Immature natural killer cell (primary cell): ENCODE measurements at regions not wholly inside any gene's neighbourhood (a gene's known extent, or its start where the extent isn't known, plus 50 kb on each side); places are given as distances from the start of the nearest gene placed in this dataset.

ENCODE experiments used
- DNase-seq, 3 donors: peaks; one replicate each; pipeline ENCODE4 v3.0.0; 2022; ENCODE audit warnings: mixed read lengths in 1 of 3
- H3K27ac Mint-ChIP-seq, 6 donors: one replicate each; pipeline ENCODE4 v1.8.0; 2020; ENCODE audit warnings: mixed read lengths in 6 of 6, mild to moderate bottlenecking in 5 of 6, inconsistent platforms in 4 of 6, moderate library complexity in 3 of 6
- H3K27me3 Mint-ChIP-seq, 3 donors: one replicate each; pipeline ENCODE4 v1.8.0; 2020 to 2021; ENCODE audit warnings: low read depth in 3 of 3, mild to moderate bottlenecking in 3 of 3, mixed read lengths in 3 of 3, moderate library complexity in 3 of 3, inconsistent platforms in 1 of 3
- H3K36me3 Mint-ChIP-seq, 3 donors: one replicate each; pipeline ENCODE4 v1.8.0; 2020; ENCODE audit warnings: mixed read lengths in 3 of 3, inconsistent platforms in 2 of 3, mild to moderate bottlenecking in 2 of 3
- H3K4me1 Mint-ChIP-seq, 2 donors: one replicate each; pipeline ENCODE4 v1.8.0; 2020; ENCODE audit warnings: inconsistent platforms in 2 of 2, mild to moderate bottlenecking in 2 of 2, mixed read lengths in 2 of 2, moderate library complexity in 1 of 2
- H3K4me3 Mint-ChIP-seq, 5 donors: one replicate each; pipeline ENCODE4 v1.8.0; 2020; ENCODE audit warnings: mild to moderate bottlenecking in 5 of 5, mixed read lengths in 5 of 5, inconsistent platforms in 3 of 5, moderate library complexity in 3 of 5
- H3K9me3 Mint-ChIP-seq, 6 donors: one replicate each; pipeline ENCODE4 v1.8.0; 2020; ENCODE audit warnings: mild to moderate bottlenecking in 6 of 6, mixed read lengths in 6 of 6, inconsistent platforms in 4 of 6, moderate library complexity in 3 of 6

DNA sequence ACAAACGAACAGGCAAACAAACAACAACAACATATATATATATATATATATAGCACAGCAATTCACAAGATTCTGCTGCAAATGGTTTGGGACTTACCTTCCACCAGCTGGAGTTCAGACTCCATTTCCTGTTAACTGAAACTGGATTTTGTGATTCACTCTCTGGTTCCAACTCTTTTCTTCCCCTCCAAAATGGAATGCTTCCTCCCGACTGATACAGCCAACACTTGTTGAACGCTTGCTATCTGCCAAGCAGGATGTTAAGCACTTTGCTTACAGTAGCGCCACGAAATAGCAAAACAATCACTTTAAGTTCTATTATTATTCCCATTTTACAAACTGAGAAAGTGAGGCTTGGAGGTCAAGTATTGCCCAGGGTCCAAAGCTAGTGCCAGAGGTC, 116.0 kb upstream of the TMEM132C start:
- no peaks in the 10 kb centered on the region for H3K36me3 Mint-ChIP-seq

DNA sequence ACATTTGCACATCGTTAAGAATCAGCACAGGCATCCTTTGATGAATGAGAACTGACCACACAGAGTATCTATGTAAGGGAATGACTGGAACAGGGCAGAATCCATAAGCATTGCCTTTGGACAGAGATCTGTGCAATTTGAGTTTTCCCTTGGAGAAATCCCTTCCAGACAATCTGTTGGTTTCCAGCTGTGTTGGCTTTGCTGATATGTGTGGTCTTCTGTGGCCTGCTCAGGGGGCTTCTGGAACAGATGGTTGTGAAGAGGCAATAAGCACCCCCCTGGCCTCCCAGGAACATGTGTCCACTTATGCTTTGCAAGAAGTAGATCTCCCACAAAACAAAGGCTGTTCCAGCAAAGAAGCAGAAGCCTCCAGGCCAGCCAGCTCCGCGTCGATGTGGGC, 111.4 kb upstream of the TMEM132C start:
- Mint-ChIP-seq H3K4me1 (no peaks in the 10 kb centered on the region), H3K9me3 (peaks cover 0 to 8% (median 0%) of the 10 kb centered on the region in 6 donors), H3K36me3 (no peaks in the 10 kb centered on the region), H3K27ac (no peak overlapping the region), H3K4me3 (no peak overlapping the region), H3K27me3 (peaks cover 2 to 4% (median 2%) of the 10 kb centered on the region in 3 donors)
- no peak for DNase-seq

More for the DNA sequence above, 116.0 kb upstream of the TMEM132C start:
- peaks cover 0 to 2% (median 0%) of the 10 kb centered on the region in 3 donors for H3K27me3 Mint-ChIP-seq
- H3K4me1 Mint-ChIP-seq = no peaks in the 10 kb centered on the region
- no peak overlapping the region for H3K4me3 Mint-ChIP-seq
- DNase-seq = no peak
- H3K27ac Mint-ChIP-seq = no peak overlapping the region
- peaks cover 0 to 9% (median 0%) of the 10 kb centered on the region in 6 donors for H3K9me3 Mint-ChIP-seq

DNA sequence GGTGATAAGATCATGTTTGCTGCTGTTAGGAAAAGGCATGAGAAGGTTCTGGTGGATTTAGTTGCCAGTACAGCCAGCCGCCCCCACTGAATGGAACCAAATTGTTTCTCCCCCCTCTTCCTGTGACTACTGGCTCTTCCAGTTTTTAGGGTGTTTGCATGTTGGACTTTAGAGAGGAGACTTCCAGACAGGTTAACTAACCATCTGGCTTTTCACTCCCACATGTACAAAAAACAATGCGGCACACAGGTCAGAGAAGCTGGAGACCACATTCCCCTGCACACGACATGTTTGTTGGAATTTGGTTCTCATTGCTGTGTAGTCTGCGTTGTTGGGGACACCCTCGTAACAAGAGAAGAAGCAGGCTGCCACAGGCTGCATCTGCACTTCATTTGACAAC, 103.9 kb upstream of the TMEM132C start:
- peaks cover 0 to 3% (median 0%) of the 10 kb centered on the region in 6 donors for H3K9me3 Mint-ChIP-seq
- H3K4me3 Mint-ChIP-seq = no peak overlapping the region
- H3K27ac Mint-ChIP-seq = no peak overlapping the region
- no peak for DNase-seq
- H3K27me3 Mint-ChIP-seq = peaks cover 0 to 6% (median 2%) of the 10 kb centered on the region in 3 donors
- no peaks in the 10 kb centered on the region for H3K36me3 Mint-ChIP-seq
- H3K4me1 Mint-ChIP-seq = no peaks in the 10 kb centered on the region

DNA sequence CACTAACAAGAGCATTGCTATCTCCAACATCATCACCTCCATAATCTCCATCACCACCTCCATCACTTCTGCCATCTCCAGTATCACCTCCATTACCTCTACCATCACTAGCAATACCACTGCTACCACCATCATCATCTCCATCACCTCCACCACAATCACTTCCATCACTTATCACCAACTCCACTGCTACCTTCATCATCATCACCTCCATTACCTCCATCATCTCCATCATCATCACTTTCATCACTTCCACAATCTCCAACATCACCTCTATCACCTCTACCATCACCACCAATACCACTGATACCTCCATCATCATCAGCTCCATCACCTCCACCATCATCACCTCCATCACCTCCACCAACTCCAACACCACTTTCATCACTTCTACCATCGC, 102.4 kb upstream of the TMEM132C start:
- H3K4me1 Mint-ChIP-seq = no peaks in the 10 kb centered on the region
- no peak overlapping the region for H3K4me3 Mint-ChIP-seq
- no peak for DNase-seq
- H3K36me3 Mint-ChIP-seq = no peaks in the 10 kb centered on the region
- peaks cover 0 to 3% (median 2%) of the 10 kb centered on the region in 6 donors for H3K9me3 Mint-ChIP-seq
- peaks cover 0 to 4% (median 4%) of the 10 kb centered on the region in 3 donors for H3K27me3 Mint-ChIP-seq
- H3K27ac Mint-ChIP-seq = no peak overlapping the region

DNA sequence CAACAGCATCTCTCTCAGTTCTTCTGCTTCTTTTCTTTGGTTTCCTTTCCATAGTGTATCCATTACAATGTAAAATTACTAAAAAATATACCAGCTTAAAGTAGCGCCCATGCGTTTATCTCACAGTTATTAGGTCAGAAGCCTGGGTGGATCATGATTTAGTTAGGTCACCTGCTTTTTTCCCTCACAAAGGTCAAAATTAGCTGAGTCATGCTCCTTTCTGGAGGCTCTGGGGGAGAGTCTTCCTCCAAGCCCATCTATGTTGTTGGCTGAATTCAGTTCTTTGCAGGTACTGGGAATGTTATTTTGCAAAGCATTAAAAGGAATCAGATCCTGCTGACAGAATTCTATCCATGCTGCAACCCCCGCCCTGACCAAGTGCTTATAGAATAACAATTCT, 101.6 kb upstream of the TMEM132C start:
- peaks cover 0 to 4% (median 2%) of the 10 kb centered on the region in 3 donors for H3K27me3 Mint-ChIP-seq
- H3K36me3 Mint-ChIP-seq = no peaks in the 10 kb centered on the region
- no peak overlapping the region for H3K4me3 Mint-ChIP-seq

DNA sequence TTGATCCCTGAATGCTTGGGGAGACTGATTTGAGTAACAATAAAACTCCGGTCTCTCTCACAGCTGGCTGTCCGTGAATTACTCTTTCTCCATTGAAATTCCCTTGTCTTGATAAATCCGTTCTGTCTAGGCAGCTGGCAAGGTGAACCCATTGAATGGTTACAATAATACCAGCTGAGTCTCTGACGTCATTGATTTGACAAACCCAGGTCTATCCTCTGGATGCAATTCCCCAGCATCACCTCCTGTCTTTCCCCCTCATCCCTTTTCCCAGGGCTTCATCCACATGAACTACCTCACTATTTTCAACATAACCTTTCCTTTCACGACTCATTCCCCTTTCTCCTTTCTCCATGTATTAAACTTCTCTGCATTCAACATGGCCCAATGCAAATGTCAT, 98.7 kb upstream of the TMEM132C start:
- H3K4me1 Mint-ChIP-seq = no peaks in the 10 kb centered on the region
- H3K27me3 Mint-ChIP-seq = peaks cover 0 to 4% (median 4%) of the 10 kb centered on the region in 3 donors
- H3K4me3 Mint-ChIP-seq = no peak overlapping the region
- H3K9me3 Mint-ChIP-seq = peaks cover 0 to 3% (median 2%) of the 10 kb centered on the region in 6 donors
- no peak overlapping the region for H3K27ac Mint-ChIP-seq
- no peaks in the 10 kb centered on the region for H3K36me3 Mint-ChIP-seq
- DNase-seq = no peak

More for the DNA sequence above, 101.6 kb upstream of the TMEM132C start:
- no peak for DNase-seq
- H3K4me1 Mint-ChIP-seq = no peaks in the 10 kb centered on the region
- H3K9me3 Mint-ChIP-seq = peaks cover 0 to 3% (median 2%) of the 10 kb centered on the region in 6 donors
- no peak overlapping the region for H3K27ac Mint-ChIP-seq

DNA sequence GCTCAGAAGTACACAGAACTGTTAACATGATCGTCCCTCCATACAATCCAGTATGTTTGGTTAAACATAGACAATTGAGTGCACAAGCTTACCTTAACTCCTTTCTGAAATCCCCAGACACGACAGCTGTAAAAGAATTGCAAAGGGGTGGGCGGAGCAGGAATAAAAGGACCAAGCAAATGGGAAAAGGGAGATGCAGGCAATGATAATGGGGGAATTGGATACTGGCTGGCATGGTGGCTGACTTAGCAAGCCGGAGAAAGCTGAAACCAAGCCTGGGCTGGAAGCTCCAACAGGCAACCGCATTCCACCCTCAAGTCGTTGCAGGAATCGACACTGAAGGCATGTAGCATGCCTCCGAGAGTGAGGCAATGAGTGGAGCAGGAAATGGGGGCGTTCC, 96.8 kb upstream of the TMEM132C start:
- Mint-ChIP-seq H3K4me3 (no peak overlapping the region), H3K4me1 (no peaks in the 10 kb centered on the region), H3K27ac (no peak overlapping the region), H3K27me3 (peaks cover 0 to 4% (median 4%) of the 10 kb centered on the region in 3 donors), H3K9me3 (peaks cover 0 to 3% (median 2%) of the 10 kb centered on the region in 6 donors), H3K36me3 (no peaks in the 10 kb centered on the region)
- no peak for DNase-seq

DNA sequence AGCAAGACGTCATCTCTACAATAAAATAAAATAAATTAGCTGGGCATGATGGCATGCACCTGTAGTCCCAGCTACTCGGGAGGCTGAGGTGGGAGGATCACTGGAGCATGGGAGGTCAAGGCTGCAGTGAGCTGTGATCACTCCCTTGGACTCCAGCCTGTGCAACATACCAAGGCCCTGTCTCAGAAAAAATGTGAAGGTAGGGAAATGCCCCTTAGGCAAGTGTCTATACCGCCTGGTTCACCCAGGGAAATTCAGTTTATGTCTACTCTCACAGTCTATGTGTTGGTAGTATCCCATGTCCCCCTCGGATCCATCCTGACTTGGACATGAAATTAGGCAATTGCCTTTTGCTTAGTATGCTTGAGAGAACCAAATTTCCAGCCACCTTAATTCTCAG, 88.4 kb upstream of the TMEM132C start:
- H3K9me3 Mint-ChIP-seq = peaks cover 0 to 2% (median 0%) of the 10 kb centered on the region in 6 donors
- H3K4me1 Mint-ChIP-seq = no peaks in the 10 kb centered on the region
- no peak overlapping the region for H3K4me3 Mint-ChIP-seq
- H3K27ac Mint-ChIP-seq = no peak overlapping the region
- peaks cover 2 to 7% (median 3%) of the 10 kb centered on the region in 3 donors for H3K27me3 Mint-ChIP-seq
- no peaks in the 10 kb centered on the region for H3K36me3 Mint-ChIP-seq
- no peak for DNase-seq

DNA sequence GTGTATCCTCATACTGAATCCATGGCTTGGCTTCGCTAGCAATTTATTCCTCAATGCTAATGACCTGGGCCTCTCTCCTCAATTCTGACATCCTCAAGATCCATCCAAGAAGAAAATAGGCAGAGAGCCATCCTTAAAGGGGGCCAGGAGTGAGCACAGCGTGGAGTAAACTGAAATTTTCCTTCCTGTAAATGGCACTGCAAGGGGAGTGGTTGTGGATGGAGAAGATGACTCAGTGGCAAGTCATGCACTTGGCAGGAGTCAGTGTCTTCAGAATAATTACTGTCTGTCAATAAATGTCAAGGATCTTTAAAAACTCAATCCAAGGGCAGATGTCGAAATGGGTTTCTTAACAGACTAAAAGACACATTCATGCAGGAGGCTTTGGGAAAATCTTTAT, 88.0 kb upstream of the TMEM132C start:
- H3K9me3 Mint-ChIP-seq = peaks cover 0 to 2% (median 0%) of the 10 kb centered on the region in 6 donors
- no peaks in the 10 kb centered on the region for H3K36me3 Mint-ChIP-seq
- H3K27me3 Mint-ChIP-seq = peaks cover 2 to 7% (median 3%) of the 10 kb centered on the region in 3 donors
- no peak overlapping the region for H3K4me3 Mint-ChIP-seq
- H3K4me1 Mint-ChIP-seq = no peaks in the 10 kb centered on the region
- no peak for DNase-seq
- H3K27ac Mint-ChIP-seq = no peak overlapping the region

DNA sequence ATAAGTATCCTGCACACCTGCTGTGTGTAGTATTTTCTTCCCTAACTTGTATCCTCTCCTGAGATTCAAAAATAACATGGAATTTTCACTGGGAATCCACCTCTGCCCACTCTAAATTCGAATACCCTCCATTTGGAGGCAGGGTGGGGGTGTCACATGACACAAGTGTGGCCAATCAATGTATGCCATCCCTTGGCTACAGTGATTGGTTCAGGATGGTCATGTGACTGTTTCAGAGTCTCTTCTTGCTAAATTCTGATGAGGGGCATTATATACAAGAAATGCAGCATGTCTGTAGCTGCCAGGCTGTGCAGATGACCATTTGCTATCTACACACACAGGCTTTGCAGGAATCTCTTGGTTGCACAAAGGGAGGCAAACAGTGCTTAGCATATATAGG, 86.8 kb upstream of the TMEM132C start:
- H3K4me1 Mint-ChIP-seq = no peaks in the 10 kb centered on the region
- no peaks in the 10 kb centered on the region for H3K36me3 Mint-ChIP-seq
- peaks cover 0 to 2% (median 0%) of the 10 kb centered on the region in 6 donors for H3K9me3 Mint-ChIP-seq
- no peak for DNase-seq
- H3K4me3 Mint-ChIP-seq = no peak overlapping the region
- H3K27ac Mint-ChIP-seq = no peak overlapping the region
- H3K27me3 Mint-ChIP-seq = peaks cover 2 to 7% (median 3%) of the 10 kb centered on the region in 3 donors

DNA sequence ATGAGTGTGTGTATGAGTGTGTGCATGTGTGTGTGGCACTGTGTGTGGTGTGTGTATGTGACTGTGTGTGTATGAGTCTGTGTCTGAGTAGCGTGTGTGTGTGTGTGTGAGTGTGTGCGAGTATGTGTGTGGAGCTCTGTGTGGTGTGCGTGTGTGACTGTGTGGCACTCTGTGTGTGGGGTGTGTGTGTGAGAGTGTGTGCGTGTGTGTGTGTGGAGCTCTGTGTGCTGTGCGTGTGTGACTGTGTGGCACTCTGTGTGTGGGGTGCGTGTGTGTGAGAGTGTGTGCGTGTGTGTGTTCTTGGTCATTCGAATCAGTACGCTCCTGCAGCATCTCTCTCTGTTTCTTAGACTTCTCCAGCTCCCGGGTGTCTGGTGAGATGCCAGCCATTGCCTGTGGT, 76.9 kb upstream of the TMEM132C start:
- Mint-ChIP-seq H3K4me3 (no peak overlapping the region), H3K9me3 (peaks cover 0 to 9% (median under 1%) of the 10 kb centered on the region in 6 donors), H3K27ac (no peak overlapping the region), H3K27me3 (peaks cover 0 to 4% (median 0%) of the 10 kb centered on the region in 3 donors), H3K4me1 (no peaks in the 10 kb centered on the region), H3K36me3 (no peaks in the 10 kb centered on the region)
- no peak for DNase-seq

DNA sequence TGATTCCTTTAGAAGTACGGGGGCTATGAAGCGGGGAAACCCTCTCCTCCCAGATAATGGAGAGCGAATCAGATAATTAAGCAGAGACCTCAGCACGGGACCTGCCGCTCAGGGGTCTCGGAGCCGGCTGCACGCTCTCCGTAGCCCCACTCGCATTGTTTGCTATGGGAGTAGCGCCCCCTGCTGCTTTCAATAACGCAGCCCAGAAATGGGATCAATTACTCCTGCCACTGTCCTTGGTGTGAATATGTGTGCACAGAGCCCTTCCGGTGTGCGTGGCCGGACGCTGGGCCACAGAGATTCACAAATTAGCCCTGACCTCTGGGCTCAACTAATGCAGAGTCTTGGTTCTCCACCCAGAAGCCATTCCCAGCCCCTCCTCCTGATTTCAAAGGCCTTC, 76.4 kb upstream of the TMEM132C start:
- Mint-ChIP-seq H3K4me1 (no peaks in the 10 kb centered on the region), H3K4me3 (no peak overlapping the region), H3K9me3 (peaks cover 0 to 9% (median under 1%) of the 10 kb centered on the region in 6 donors), H3K36me3 (no peaks in the 10 kb centered on the region), H3K27me3 (peaks cover 0 to 4% (median 0%) of the 10 kb centered on the region in 3 donors), H3K27ac (no peak overlapping the region)
- no peak for DNase-seq

DNA sequence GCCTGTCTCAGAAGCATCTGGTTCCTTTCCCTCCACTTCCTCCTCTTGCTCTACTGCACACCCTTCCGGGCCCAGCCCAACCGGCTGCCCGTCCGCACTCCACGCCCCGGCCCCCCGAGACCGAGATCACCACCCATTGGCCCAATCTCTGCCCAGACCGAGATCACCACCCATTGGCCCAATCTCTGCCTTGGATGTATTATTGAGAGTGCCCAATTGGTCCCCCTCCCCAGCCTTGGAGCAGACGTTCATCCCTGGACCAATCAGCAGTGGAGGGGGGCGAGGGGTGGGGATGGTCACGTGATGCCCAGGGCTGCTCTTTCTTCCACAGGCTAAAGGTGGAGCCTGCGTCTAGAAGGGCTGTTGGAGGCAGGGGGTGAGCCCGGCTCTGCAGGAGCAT, 75.6 kb upstream of the TMEM132C start:
- Mint-ChIP-seq H3K9me3 (peaks cover 0 to 9% (median under 1%) of the 10 kb centered on the region in 6 donors), H3K27ac (no peak overlapping the region), H3K27me3 (peaks cover 0 to 4% (median 0%) of the 10 kb centered on the region in 3 donors), H3K4me1 (no peaks in the 10 kb centered on the region), H3K36me3 (no peaks in the 10 kb centered on the region), H3K4me3 (no peak overlapping the region)
- no peak for DNase-seq

DNA sequence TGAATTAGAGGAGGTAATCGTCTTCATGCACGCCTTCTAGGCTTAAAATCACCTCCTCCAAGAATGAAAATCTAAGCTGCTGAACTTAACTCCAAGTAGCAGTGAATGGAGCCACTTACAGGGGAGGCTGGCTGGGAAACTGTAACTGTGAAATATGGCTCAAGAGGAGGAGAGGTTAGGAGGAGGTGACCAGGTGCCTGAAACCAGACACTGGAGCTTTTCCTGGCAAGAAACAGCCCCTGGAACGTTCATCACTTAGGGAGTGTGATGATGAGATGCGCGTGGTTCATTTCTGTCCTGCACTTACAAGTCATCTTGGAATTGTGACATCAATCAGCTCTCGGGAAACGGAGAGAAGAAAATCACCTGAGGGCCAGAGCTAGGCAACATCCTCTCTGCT, 62.3 kb upstream of the TMEM132C start:
- H3K4me3 Mint-ChIP-seq = no peak overlapping the region
- H3K36me3 Mint-ChIP-seq = no peaks in the 10 kb centered on the region
- no peak for DNase-seq
- peaks cover 0 to 4% (median 0%) of the 10 kb centered on the region in 6 donors for H3K9me3 Mint-ChIP-seq
- no peak overlapping the region for H3K27ac Mint-ChIP-seq
- no peaks in the 10 kb centered on the region for H3K4me1 Mint-ChIP-seq
- H3K27me3 Mint-ChIP-seq = peaks cover 0 to 4% (median 2%) of the 10 kb centered on the region in 3 donors

DNA sequence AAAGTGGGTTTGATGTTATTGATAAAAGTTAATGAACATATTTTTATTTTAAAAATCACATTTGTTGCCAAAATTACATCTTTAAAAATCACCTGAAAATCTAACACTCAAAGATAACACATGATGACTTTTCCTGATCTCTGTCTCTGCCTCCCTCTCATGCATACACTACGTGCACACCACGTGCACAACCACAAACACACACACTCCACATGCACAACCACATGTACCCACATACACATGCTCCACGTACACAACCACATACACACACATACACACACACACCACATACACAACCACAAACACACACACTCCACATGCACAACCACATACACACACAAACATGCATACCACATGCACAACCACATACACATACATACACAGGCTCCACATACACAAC, 61.8 kb upstream of the TMEM132C start:
- peaks cover 0 to 4% (median 0%) of the 10 kb centered on the region in 6 donors for H3K9me3 Mint-ChIP-seq
- H3K4me1 Mint-ChIP-seq = no peaks in the 10 kb centered on the region
- H3K36me3 Mint-ChIP-seq = no peaks in the 10 kb centered on the region
- H3K27ac Mint-ChIP-seq = no peak overlapping the region
- DNase-seq = no peak
- H3K27me3 Mint-ChIP-seq = peaks cover 0 to 3% (median 0%) of the 10 kb centered on the region in 3 donors
- no peak overlapping the region for H3K4me3 Mint-ChIP-seq
